H9 (cell line): ENCODE measurements at regions not wholly inside any gene's neighbourhood (a gene's known extent, or its start where the extent isn't known, plus 50 kb on each side); places are given as distances from the start of the nearest gene placed in this dataset.

ENCODE experiments used
- DNase-seq: peaks from one replicate; pipeline ENCODE4 v3.0.0-alpha.2; 2017
- H2AFZ ChIP-seq: one replicate; pipeline ENCODE4 v1.6.1; 2013; ENCODE audit warnings: mild to moderate bottlenecking, low read length, control low read depth, moderate library complexity
- H2AK5ac ChIP-seq: 2 replicates; pipeline ENCODE4 v1.6.1; 2013; ENCODE audit warnings: low read length, control low read depth, mixed read lengths; ENCODE audit not compliant: insufficient read length
- H2BK120ac ChIP-seq: one replicate; pipeline ENCODE4 v1.6.1; 2013; ENCODE audit warnings: low read depth, mild to moderate bottlenecking, low read length, control low read depth, inconsistent platforms; ENCODE audit not compliant: poor library complexity, severe bottlenecking
- H2BK12ac ChIP-seq: 2 replicates; pipeline ENCODE4 v1.6.1; 2013; ENCODE audit warnings: low read length, control low read depth, mixed read lengths, low read depth; ENCODE audit not compliant: insufficient read length
- H2BK15ac ChIP-seq: 2 replicates; pipeline ENCODE4 v1.6.1; 2013; ENCODE audit warnings: low read depth, low read length, control low read depth
- H2BK20ac ChIP-seq: one replicate; pipeline ENCODE4 v1.6.1; 2013; ENCODE audit warnings: low read depth, mild to moderate bottlenecking, low read length, control low read depth, inconsistent platforms; ENCODE audit not compliant: poor library complexity, severe bottlenecking
- H2BK5ac ChIP-seq: 2 replicates; pipeline ENCODE4 v1.6.1; 2013; ENCODE audit warnings: low read length, control low read depth, mixed read lengths; ENCODE audit not compliant: insufficient read length
- H3K14ac ChIP-seq: 2 replicates; pipeline ENCODE4 v1.6.1; 2013; ENCODE audit warnings: low read length, control low read depth; ENCODE audit not compliant: insufficient read depth
- H3K18ac ChIP-seq: 2 replicates; pipeline ENCODE4 v1.6.1; 2013; ENCODE audit warnings: low read depth, mild to moderate bottlenecking, mixed read lengths, low read length, control low read depth; ENCODE audit not compliant: insufficient read length
- H3K23ac ChIP-seq: 2 replicates; pipeline ENCODE4 v1.6.1; 2013; ENCODE audit warnings: low read length, control low read depth, mixed read lengths, low read depth; ENCODE audit not compliant: insufficient read length
- H3K23me2 ChIP-seq: 2 replicates; pipeline ENCODE4 v1.6.1; 2013; ENCODE audit warnings: low read depth, mild to moderate bottlenecking, mixed read lengths, low read length, control low read depth; ENCODE audit not compliant: insufficient read length, poor library complexity, severe bottlenecking
- H3K27ac ChIP-seq: 2 replicates; pipeline ENCODE4 v1.5.1; 2013; ENCODE audit warnings: low read length, control low read depth, mixed read lengths, low read depth; ENCODE audit not compliant: insufficient read length
- H3K27me3 ChIP-seq: 2 replicates; pipeline ENCODE4 v1.6.1; 2013; ENCODE audit warnings: low read length, control low read depth, inconsistent platforms; ENCODE audit not compliant: insufficient read depth
- H3K4ac ChIP-seq: 2 replicates; pipeline ENCODE4 v1.6.1; 2013; ENCODE audit warnings: low read depth, mild to moderate bottlenecking, control low read depth, inconsistent platforms, low read length, moderate library complexity
- H3K4me1 ChIP-seq: 2 replicates; pipeline ENCODE4 v1.6.1; 2013; ENCODE audit warnings: low read length, control low read depth, inconsistent platforms; ENCODE audit not compliant: insufficient read depth
- H3K4me2 ChIP-seq: 2 replicates; pipeline ENCODE4 v1.6.1; 2013; ENCODE audit warnings: low read length, control low read depth, mixed read lengths; ENCODE audit not compliant: insufficient read length, insufficient read depth
- H3K56ac ChIP-seq: 2 replicates; pipeline ENCODE4 v1.6.1; 2013; ENCODE audit warnings: low read depth, mild to moderate bottlenecking, mixed read lengths, low read length, control low read depth; ENCODE audit not compliant: insufficient read length
- H3K79me1 ChIP-seq: 2 replicates; pipeline ENCODE4 v1.6.1; 2013; ENCODE audit warnings: low read depth, mild to moderate bottlenecking, moderate library complexity, low read length, control low read depth, inconsistent platforms; ENCODE audit not compliant: insufficient read depth, poor library complexity, severe bottlenecking
- H3K79me2 ChIP-seq: 2 replicates; pipeline ENCODE4 v1.6.1; 2013; ENCODE audit warnings: low read length, control low read depth, inconsistent platforms; ENCODE audit not compliant: insufficient read depth
- H3K9ac ChIP-seq: 2 replicates; pipeline ENCODE4 v1.6.1; 2013; ENCODE audit warnings: low read length, control low read depth, mixed read lengths; ENCODE audit not compliant: insufficient read length; ENCODE audit errors: extremely low read depth
- H3K9me3 ChIP-seq: one replicate; pipeline ENCODE4 v1.6.1; 2013; ENCODE audit warnings: low read depth, low read length, inconsistent platforms; ENCODE audit not compliant: control insufficient read depth
- H3T11ph ChIP-seq: one replicate; pipeline ENCODE4 v1.6.1; 2013; ENCODE audit warnings: mild to moderate bottlenecking, low read length, control low read depth, inconsistent platforms
- H4K20me1 ChIP-seq: one replicate; pipeline ENCODE4 v1.6.1; 2013; ENCODE audit not compliant: control insufficient read depth, insufficient read length, insufficient read depth
- H4K5ac ChIP-seq: 2 replicates; pipeline ENCODE4 v1.6.1; 2013; ENCODE audit warnings: low read depth, mild to moderate bottlenecking, mixed read lengths, low read length, control low read depth; ENCODE audit not compliant: insufficient read length
- H4K8ac ChIP-seq: replicated peaks from 2 replicates; pipeline ENCODE4 v1.6.1; 2013; ENCODE audit warnings: low read length, control low read depth, mixed read lengths, low read depth; ENCODE audit not compliant: insufficient read length
- H4K91ac ChIP-seq: 2 replicates; pipeline ENCODE4 v1.6.1; 2013; ENCODE audit warnings: low read depth, mild to moderate bottlenecking, moderate library complexity, mixed read lengths, low read length, control low read depth; ENCODE audit not compliant: insufficient read length
- H3K27ac Mint-ChIP-seq, 3 experiments: 2 replicates in 2 of 3; 3 replicates in 1 of 3; pipeline ENCODE4 v1.8.0; 2020 to 2021; ENCODE audit warnings: mixed read lengths in 3 of 3, mild to moderate bottlenecking in 1 of 3, moderate library complexity in 1 of 3
- H3K27me3 Mint-ChIP-seq: 2 replicates; pipeline ENCODE4 v1.8.0; 2021; ENCODE audit warnings: low read depth, mild to moderate bottlenecking, moderate library complexity, mixed read lengths
- H3K36me3 Mint-ChIP-seq, 3 experiments: 2 replicates in 2 of 3; 3 replicates in 1 of 3; pipeline ENCODE4 v1.8.0; 2020 to 2021; ENCODE audit warnings: low read depth in 3 of 3, mixed read lengths in 3 of 3; ENCODE audit not compliant: insufficient read depth in 1 of 3
- H3K4me1 Mint-ChIP-seq, 2 experiments: 2 replicates each; pipeline ENCODE4 v1.8.0; 2020; ENCODE audit warnings: mixed read lengths in 2 of 2
- H3K4me3 Mint-ChIP-seq, 2 experiments: 2 replicates in 1 of 2; 3 replicates in 1 of 2; pipeline ENCODE4 v1.8.0; 2020 to 2021; ENCODE audit warnings: mild to moderate bottlenecking in 2 of 2, mixed read lengths in 2 of 2, moderate library complexity in 1 of 2
- H3K9me3 Mint-ChIP-seq, 2 experiments: 2 replicates in 1 of 2; 3 replicates in 1 of 2; pipeline ENCODE4 v1.8.0; 2020; ENCODE audit warnings: mild to moderate bottlenecking in 2 of 2, mixed read lengths in 2 of 2, moderate library complexity in 1 of 2
- CTCF ChIP-seq: fragments of 200-600 bp; sonication (generic); conservative IDR thresholded peaks from 3 replicates; pipeline ENCODE4 v1.8.0; 2021; ENCODE audit warnings: antibody characterized with exemption, mild to moderate bottlenecking
- WGBS: extraction: QIAGEN DNeasy Blood & Tissue Kit; methylation state at CpG from one replicate; pipeline ENCODE4 v1.1.7; 2013; ENCODE audit warnings: missing lambda C conversion rate, low lambda C conversion rate, mixed read lengths; ENCODE audit not compliant: insufficient read length; ENCODE audit errors: extremely low coverage; 5-methylcytosine and 5-hydroxymethylcytosine counted together

DNA sequence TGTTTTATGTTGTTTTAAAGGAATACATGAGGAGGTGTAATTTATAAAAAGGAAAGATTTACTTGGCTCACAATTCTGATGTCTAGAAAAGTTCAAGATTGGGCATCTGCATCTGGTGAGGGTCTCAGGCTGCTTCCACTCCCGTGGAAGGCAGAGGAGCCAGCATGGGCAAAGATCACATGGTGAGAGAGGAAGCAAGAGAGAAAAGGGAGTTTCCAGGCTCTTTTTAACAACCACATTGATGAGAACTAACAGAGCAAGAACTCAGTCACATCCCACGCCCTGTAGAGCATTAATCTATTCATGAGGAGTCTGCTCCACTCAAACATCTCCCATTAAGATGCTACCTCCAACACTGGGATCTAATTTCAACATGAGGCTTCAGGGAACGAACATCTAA, 1666.3 kb downstream of the HACE1 start:
- H3K79me1 ChIP-seq, result no peaks in the 10 kb centered on the region
- no peaks in the 10 kb centered on the region for H3K36me3 Mint-ChIP-seq
- no peak overlapping the region for H2BK120ac ChIP-seq
- no peaks in the 10 kb centered on the region; the same call in 1 of the 2 replicates for H3K27me3 Mint-ChIP-seq
- no peak overlapping the region for H3K56ac ChIP-seq
- no peaks in the 10 kb centered on the region for H3K23me2 ChIP-seq
- no peaks in the 10 kb centered on the region for H4K20me1 ChIP-seq
- no peak for TF ChIP-seq CTCF
- no peak overlapping the region for H2BK5ac ChIP-seq
- H3K27ac ChIP-seq, result no peak overlapping the region
- H3K4me1 ChIP-seq, result no peaks in the 10 kb centered on the region
- no peak overlapping the region for H3K4me3 Mint-ChIP-seq
- H3K27me3 ChIP-seq, result no peaks in the 10 kb centered on the region
- H3K14ac ChIP-seq, result no peak overlapping the region
- no peak overlapping the region for H4K91ac ChIP-seq
- DNase-seq, result no peak
- H2BK12ac ChIP-seq, result no peak overlapping the region
- no peak overlapping the region for H3K23ac ChIP-seq
- no peaks in the 10 kb centered on the region for H3K79me2 ChIP-seq
- no peaks in the 10 kb centered on the region for H3K9me3 ChIP-seq
- H2AK5ac ChIP-seq, result no peak overlapping the region
- no peak overlapping the region for H3K4ac ChIP-seq
- H4K5ac ChIP-seq, result no peak overlapping the region
- no peak overlapping the region for H2AFZ ChIP-seq
- H3K4me2 ChIP-seq, result no peak overlapping the region
- no peak overlapping the region for H3K9ac ChIP-seq
- no peak overlapping the region for H4K8ac ChIP-seq
- no CpG with 5 or more reads among the region's 3 CpGs for WGBS
- no peaks in the 10 kb centered on the region for H3K4me1 Mint-ChIP-seq
- H2BK15ac ChIP-seq, result no peak overlapping the region
- no peak overlapping the region for H3K18ac ChIP-seq
- no peak overlapping the region for H2BK20ac ChIP-seq
- peak overlapping the region in 1 of 3 experiments; percentile 36; a peak in 1 of 7 replicates for H3K27ac Mint-ChIP-seq
- no peaks in the 10 kb centered on the region; a peak in 1 of 5 replicates for H3K9me3 Mint-ChIP-seq
- H3T11ph ChIP-seq, result no peak overlapping the region
